ENCODE measurements at regions not wholly inside any gene's neighbourhood (a gene's known extent, or its start where the extent isn't known, plus 50 kb on each side); places are given as distances from the start of the nearest gene placed in this dataset.

DNA sequence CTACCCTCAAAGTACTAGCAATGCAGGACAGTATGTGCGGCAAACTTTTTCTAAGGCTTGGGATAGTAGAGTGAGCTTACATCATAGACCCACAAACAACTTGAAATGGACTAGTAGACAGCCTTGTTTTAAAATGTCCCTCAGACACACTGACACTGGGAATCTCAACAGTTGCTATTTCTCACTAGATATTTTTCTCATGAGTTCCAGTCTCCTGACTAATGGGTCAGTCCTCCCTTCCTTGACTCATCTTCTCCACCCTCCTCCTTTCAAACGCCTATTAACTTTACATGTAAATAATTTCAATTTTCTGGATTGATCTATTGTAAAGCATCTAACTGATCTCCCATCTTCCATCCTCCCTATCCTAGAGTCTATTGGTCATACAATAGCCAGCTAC lies 308.3 kb upstream of the PREP start:
- no peak for TF ChIP-seq EZH2phosphoT487 (IDR thresholded peaks at IDR 0.05; ENCODE audit: borderline replicate concordance, low read length)
- TF ChIP-seq, protein P1, sequence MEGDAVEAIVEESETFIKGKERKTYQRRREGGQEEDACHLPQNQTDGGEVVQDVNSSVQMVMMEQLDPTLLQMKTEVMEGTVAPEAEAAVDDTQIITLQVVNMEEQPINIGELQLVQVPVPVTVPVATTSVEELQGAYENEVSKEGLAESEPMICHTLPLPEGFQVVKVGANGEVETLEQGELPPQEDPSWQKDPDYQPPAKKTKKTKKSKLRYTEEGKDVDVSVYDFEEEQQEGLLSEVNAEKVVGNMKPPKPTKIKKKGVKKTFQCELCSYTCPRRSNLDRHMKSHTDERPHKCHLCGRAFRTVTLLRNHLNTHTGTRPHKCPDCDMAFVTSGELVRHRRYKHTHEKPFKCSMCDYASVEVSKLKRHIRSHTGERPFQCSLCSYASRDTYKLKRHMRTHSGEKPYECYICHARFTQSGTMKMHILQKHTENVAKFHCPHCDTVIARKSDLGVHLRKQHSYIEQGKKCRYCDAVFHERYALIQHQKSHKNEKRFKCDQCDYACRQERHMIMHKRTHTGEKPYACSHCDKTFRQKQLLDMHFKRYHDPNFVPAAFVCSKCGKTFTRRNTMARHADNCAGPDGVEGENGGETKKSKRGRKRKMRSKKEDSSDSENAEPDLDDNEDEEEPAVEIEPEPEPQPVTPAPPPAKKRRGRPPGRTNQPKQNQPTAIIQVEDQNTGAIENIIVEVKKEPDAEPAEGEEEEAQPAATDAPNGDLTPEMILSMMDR (IDR thresholded peaks at IDR 0.05; ENCODE audit: low read depth, low read length, poor library complexity, severe bottlenecking), result no peak
- H3K36me3 ChIP-seq (ENCODE audit: control insufficient read depth, low read length), result no peaks in the 10 kb centered on the region
- H3K4me3 ChIP-seq (ENCODE audit: low read length), result no peak overlapping the region
- H3K27ac ChIP-seq (ENCODE audit: low read depth, low read length), result no peak overlapping the region
- H3K27me3 ChIP-seq (ENCODE audit: control insufficient read depth, low read length), result no peaks in the 10 kb centered on the region
- no peaks in the 10 kb centered on the region for H3F3A ChIP-seq (ENCODE audit: control insufficient read depth, insufficient read depth)
- no peaks in the 10 kb centered on the region for H3K9me2 ChIP-seq (replicated peaks; ENCODE audit: control insufficient read depth, low read length)
- no peaks in the 10 kb centered on the region for H3K4me1 ChIP-seq (ENCODE audit: control insufficient read depth, low read length)
- no peaks in the 10 kb centered on the region for H3K9me3 ChIP-seq (ENCODE audit: control insufficient read depth, insufficient read depth, low read length)
- no peak overlapping the region for H3K4me2 ChIP-seq (ENCODE audit: low read length)
- H4K20me1 ChIP-seq (ENCODE audit: control insufficient read depth, insufficient read depth, low read depth, low read length), result no peaks in the 10 kb centered on the region
- no peaks in the 10 kb centered on the region for H3K79me2 ChIP-seq (ENCODE audit: control insufficient read depth, low read length)

DNA sequence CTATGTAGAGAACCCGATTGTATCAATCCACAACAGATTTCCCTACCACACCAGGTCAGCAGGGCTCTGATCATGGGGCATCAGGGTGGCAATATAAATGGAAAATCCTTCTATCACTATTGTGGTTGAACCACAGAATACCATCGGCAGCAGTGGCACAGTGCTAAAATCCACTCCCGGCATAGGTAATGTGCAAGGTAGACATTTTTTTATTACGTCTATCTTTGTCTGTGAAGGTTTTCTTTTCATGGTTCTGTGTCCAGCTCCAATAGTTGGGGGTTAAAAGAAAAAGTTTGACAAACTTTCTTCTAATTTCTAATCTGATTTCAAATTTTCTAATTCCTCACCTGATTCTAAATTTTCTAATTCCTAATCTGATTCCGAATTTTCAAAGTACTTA lies 302.7 kb upstream of the PREP start:
- TF ChIP-seq, protein P1 (IDR thresholded peaks at IDR 0.05; ENCODE audit: low read depth, low read length, poor library complexity, severe bottlenecking), result no peak
- no peak for TF ChIP-seq EZH2phosphoT487 (IDR thresholded peaks at IDR 0.05; ENCODE audit: borderline replicate concordance, low read length)
- no peak overlapping the region for H3K4me2 ChIP-seq (ENCODE audit: low read length)
- no peaks in the 10 kb centered on the region for H3K79me2 ChIP-seq (ENCODE audit: control insufficient read depth, low read length)
- H3K4me1 ChIP-seq (ENCODE audit: control insufficient read depth, low read length), result no peaks in the 10 kb centered on the region
- no peaks in the 10 kb centered on the region for H3K9me2 ChIP-seq (replicated peaks; ENCODE audit: control insufficient read depth, low read length)
- H3K27ac ChIP-seq (ENCODE audit: low read depth, low read length), result no peak overlapping the region
- H4K20me1 ChIP-seq (ENCODE audit: control insufficient read depth, insufficient read depth, low read depth, low read length), result no peaks in the 10 kb centered on the region
- no peaks in the 10 kb centered on the region for H3K9me3 ChIP-seq (ENCODE audit: control insufficient read depth, insufficient read depth, low read length)
- H3K4me3 ChIP-seq (ENCODE audit: low read length), result no peak overlapping the region
- H3K36me3 ChIP-seq (ENCODE audit: control insufficient read depth, low read length), result no peaks in the 10 kb centered on the region
- H3K27me3 ChIP-seq (ENCODE audit: control insufficient read depth, low read length), result no peaks in the 10 kb centered on the region
- H3F3A ChIP-seq (ENCODE audit: control insufficient read depth, insufficient read depth), result no peaks in the 10 kb centered on the region

DNA sequence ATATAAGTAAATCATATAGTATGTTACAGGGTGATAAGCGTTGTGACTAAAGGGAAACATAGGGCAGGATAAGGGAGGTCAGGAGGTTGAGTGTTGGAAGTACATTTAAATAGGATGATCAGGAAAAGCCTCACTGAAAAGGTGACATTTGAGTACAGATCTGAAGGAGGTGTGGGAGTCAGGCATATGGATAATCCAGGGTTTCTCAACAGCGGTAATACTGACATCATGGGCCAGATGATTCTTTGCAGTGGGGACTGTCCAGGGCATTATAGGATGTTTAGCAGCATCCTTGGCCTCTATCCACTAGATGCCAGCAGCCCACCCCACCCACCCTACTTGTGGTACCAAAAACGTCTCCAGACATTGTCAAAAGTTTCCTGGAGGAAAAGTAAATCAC lies 292.6 kb upstream of the PREP start:
- Histone ChIP-seq H3K79me2 (ENCODE audit: control insufficient read depth, low read length) (no peaks in the 10 kb centered on the region), H3K36me3 (ENCODE audit: control insufficient read depth, low read length) (no peaks in the 10 kb centered on the region), H3K9me2 (replicated peaks; ENCODE audit: control insufficient read depth, low read length) (no peaks in the 10 kb centered on the region), H3K27me3 (ENCODE audit: control insufficient read depth, low read length) (no peaks in the 10 kb centered on the region), H3K27ac (ENCODE audit: low read depth, low read length) (no peak overlapping the region), H3F3A (ENCODE audit: control insufficient read depth, insufficient read depth) (no peaks in the 10 kb centered on the region), H3K4me2 (ENCODE audit: low read length) (no peak overlapping the region), H3K9me3 (ENCODE audit: control insufficient read depth, insufficient read depth, low read length) (no peaks in the 10 kb centered on the region), H4K20me1 (ENCODE audit: control insufficient read depth, insufficient read depth, low read depth, low read length) (no peaks in the 10 kb centered on the region), H3K4me3 (ENCODE audit: low read length) (no peak overlapping the region), H3K4me1 (ENCODE audit: control insufficient read depth, low read length) (no peaks in the 10 kb centered on the region)
- TF ChIP-seq, protein P1 (IDR thresholded peaks at IDR 0.05; ENCODE audit: low read depth, low read length, poor library complexity, severe bottlenecking), result no peak

Data from DOHH2 (cell line).